H1 (cell line): ENCODE measurements at regions not wholly inside any gene's neighbourhood (a gene's known extent, or its start where the extent isn't known, plus 50 kb on each side); places are given as distances from the start of the nearest gene placed in this dataset.

Source experiments
- ZNF274 ChIP-seq: IDR thresholded peaks from 2 replicates; pipeline ENCODE4 v1.7.0; 2012; ENCODE audit warnings: low read length, borderline replicate concordance; ENCODE audit errors: extremely low read depth
- TF ChIP-seq, protein P1 (sequence below), 3 experiments: IDR thresholded peaks; 1 replicate in 2 of 3; 2 replicates in 1 of 3; pipeline versions ENCODE4 v1.5.1 to v1.6.1; 2011; ENCODE audit warnings: low read length in 3 of 3, mild to moderate bottlenecking in 3 of 3, inconsistent platforms in 2 of 3, low read depth in 1 of 3, moderate library complexity in 1 of 3; ENCODE audit not compliant: insufficient read depth in 1 of 3; ENCODE audit errors: control extremely low read depth in 1 of 3

DNA sequence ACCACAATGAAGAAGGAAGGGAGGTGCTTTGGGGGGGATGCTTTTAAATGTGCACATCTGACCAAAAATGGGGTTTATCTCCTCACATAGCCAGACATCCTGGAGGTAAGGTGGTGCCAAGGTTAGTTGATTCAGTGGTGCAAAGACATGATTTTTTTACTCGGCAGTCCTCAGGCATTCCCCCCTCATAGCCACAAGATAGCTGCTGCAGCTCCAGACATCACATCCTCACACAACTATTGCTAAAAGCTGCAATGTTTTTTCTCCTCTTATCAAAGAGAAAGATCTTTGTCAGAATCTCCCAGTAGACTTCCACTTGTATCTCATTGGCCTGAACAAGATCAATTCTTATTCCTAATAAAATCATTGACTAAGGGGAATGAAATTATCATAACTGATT, 141.3 kb upstream of the ZNF438 start:
- TF ChIP-seq ZNF274 = no peak
- TF ChIP-seq, protein P1, sequence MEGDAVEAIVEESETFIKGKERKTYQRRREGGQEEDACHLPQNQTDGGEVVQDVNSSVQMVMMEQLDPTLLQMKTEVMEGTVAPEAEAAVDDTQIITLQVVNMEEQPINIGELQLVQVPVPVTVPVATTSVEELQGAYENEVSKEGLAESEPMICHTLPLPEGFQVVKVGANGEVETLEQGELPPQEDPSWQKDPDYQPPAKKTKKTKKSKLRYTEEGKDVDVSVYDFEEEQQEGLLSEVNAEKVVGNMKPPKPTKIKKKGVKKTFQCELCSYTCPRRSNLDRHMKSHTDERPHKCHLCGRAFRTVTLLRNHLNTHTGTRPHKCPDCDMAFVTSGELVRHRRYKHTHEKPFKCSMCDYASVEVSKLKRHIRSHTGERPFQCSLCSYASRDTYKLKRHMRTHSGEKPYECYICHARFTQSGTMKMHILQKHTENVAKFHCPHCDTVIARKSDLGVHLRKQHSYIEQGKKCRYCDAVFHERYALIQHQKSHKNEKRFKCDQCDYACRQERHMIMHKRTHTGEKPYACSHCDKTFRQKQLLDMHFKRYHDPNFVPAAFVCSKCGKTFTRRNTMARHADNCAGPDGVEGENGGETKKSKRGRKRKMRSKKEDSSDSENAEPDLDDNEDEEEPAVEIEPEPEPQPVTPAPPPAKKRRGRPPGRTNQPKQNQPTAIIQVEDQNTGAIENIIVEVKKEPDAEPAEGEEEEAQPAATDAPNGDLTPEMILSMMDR (IDR thresholded peaks at IDR 0.05; ENCODE audit: control extremely low read depth in 1 of 3, insufficient read depth in 1 of 3, low read depth in 1 of 3, low read length in 3 of 3) = no peak
